Natural killer cell (primary cell): ENCODE measurements at regions not wholly inside any gene's neighbourhood (a gene's known extent, or its start where the extent isn't known, plus 50 kb on each side); places are given as distances from the start of the nearest gene placed in this dataset.

Experiments used
- ATAC-seq, 3 donors: fragments of 150-1000 bp in 2 of 3; fragments of 200-7000 bp in 1 of 3; cut with Tn5 transposase; 1 replicate in 1 of 3; 2 replicates in 2 of 3; pipeline ENCODE4 v1.10.0; 2021; ENCODE audit warnings: mild to moderate bottlenecking in 2 of 3, moderate library complexity in 2 of 3
- DNase-seq, 2 donors: peaks; one replicate each; pipeline versions ENCODE4 v3.0.0 to v3.0.0-alpha.2; 2013 to 2021; ENCODE audit warnings: mixed read lengths in 1 of 2
- H3K27ac ChIP-seq: one replicate; pipeline ENCODE4 v1.5.1; 2013; ENCODE audit warnings: mild to moderate bottlenecking, low read length
- H3K27me3 ChIP-seq: one replicate; pipeline ENCODE4 v1.6.1; 2013; ENCODE audit warnings: low read length; ENCODE audit not compliant: control insufficient read depth, insufficient read depth
- H3K36me3 ChIP-seq: one replicate; pipeline ENCODE4 v1.6.1; 2013; ENCODE audit warnings: low read length; ENCODE audit not compliant: control insufficient read depth, insufficient read depth
- H3K4me1 ChIP-seq: one replicate; pipeline ENCODE4 v1.6.1; 2013; ENCODE audit warnings: low read length; ENCODE audit not compliant: control insufficient read depth, insufficient read depth
- H3K4me3 ChIP-seq: one replicate; pipeline ENCODE4 v1.5.1; 2013; ENCODE audit warnings: low read length
- H3K9me3 ChIP-seq: one replicate; pipeline ENCODE4 v1.6.1; 2013; ENCODE audit warnings: low read length; ENCODE audit not compliant: control insufficient read depth, insufficient read depth
- H3K27ac Mint-ChIP-seq, 2 donors: one replicate each; pipeline ENCODE4 v1.8.0; 2022; ENCODE audit warnings: mild to moderate bottlenecking in 2 of 2, mixed read lengths in 2 of 2, moderate library complexity in 1 of 2
- H3K27me3 Mint-ChIP-seq, 2 donors: one replicate each; pipeline ENCODE4 v1.8.0; 2022; ENCODE audit warnings: low read depth in 2 of 2, mixed read lengths in 2 of 2
- H3K36me3 Mint-ChIP-seq: one replicate; pipeline ENCODE4 v1.8.0; 2022; ENCODE audit warnings: mixed read lengths
- H3K4me1 Mint-ChIP-seq, 2 donors: one replicate each; pipeline ENCODE4 v1.8.0; 2022; ENCODE audit warnings: mixed read lengths in 2 of 2
- H3K4me3 Mint-ChIP-seq: one replicate; pipeline ENCODE4 v1.8.0; 2022; ENCODE audit warnings: mild to moderate bottlenecking, moderate library complexity, mixed read lengths
- H3K9me3 Mint-ChIP-seq, 2 donors: one replicate each; pipeline ENCODE4 v1.8.0; 2022; ENCODE audit warnings: mixed read lengths in 2 of 2
- CTCF ChIP-seq: fragments of 200-600 bp; IDR thresholded peaks from one replicate; pipeline ENCODE4 v1.8.0; 2022; ENCODE audit warnings: antibody characterized with exemption
- WGBS: methylation state at CpG from one replicate; pipeline ENCODE4 v1.1.7; 2013; ENCODE audit warnings: missing lambda C conversion rate; ENCODE audit not compliant: insufficient coverage; 5-methylcytosine and 5-hydroxymethylcytosine counted together
- intact Hi-C: fragments of 100-400 bp; cut with micrococcal nuclease; formaldehyde crosslinking; loops from one replicate; pipeline ENCODE4 v1.14.2; 2022

DNA sequence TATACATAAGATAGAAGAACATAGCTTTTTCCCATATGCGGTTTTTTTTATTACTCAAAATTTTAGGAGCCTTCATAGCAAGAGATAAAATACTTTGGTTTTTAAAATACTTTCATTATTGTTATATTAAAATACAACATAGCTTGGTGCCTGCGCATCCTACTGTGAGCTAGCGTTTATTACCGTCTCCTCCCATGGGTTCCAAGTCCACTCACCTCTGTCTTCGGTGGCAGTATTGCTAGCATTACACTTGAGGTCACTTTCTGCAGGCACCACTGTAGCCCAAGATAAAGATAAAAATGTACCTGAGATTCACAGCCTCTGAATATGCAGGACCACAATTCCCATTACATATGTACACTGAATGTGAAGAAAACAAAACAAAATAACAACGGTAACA, 326.7 kb downstream of the TPBG start:
- Histone ChIP-seq H3K4me1 (no peaks in the 10 kb centered on the region), H3K27me3 (no peaks in the 10 kb centered on the region), H3K9me3 (no peaks in the 10 kb centered on the region), H3K36me3 (no peaks in the 10 kb centered on the region), H3K27ac (no peak overlapping the region), H3K4me3 (no peak overlapping the region)
- Mint-ChIP-seq H3K4me1 (no peaks in the 10 kb centered on the region), H3K9me3 (peaks cover 3 to 4% of the 10 kb centered on the region in 2 donors), H3K27me3 (no peaks in the 10 kb centered on the region), H3K4me3 (no peak overlapping the region), H3K36me3 (no peaks in the 10 kb centered on the region), H3K27ac (no peak overlapping the region)
- TF ChIP-seq CTCF: no peak
- WGBS: 87% methylated on average over 4 of the region's 6 CpGs
- no peak for DNase-seq
- ATAC-seq: no peak
- intact Hi-C loops: no loop called here

DNA sequence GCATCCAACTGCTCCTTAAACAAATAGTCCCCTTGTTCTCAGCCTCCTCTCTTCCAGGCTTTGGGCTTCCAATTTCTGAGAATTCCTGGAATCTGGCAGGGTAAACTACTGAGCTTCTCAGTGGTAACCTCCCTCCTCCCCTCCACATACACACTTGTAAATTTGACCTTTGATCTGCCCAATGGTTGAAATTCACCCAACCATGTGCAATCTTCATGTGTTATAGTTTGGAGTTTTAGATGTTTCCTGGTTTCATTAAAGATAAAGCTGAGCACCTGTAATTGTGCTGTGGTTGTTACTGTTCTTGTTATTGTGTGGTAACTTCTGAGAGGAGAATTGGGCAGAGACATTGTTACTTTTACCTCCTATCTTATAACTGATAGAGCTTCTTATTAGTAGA, 328.4 kb downstream of the TPBG start:
- Histone ChIP-seq H3K27ac (no peak overlapping the region), H3K4me1 (no peaks in the 10 kb centered on the region), H3K27me3 (no peaks in the 10 kb centered on the region), H3K9me3 (no peaks in the 10 kb centered on the region), H3K4me3 (no peak overlapping the region), H3K36me3 (no peaks in the 10 kb centered on the region)
- no peak for TF ChIP-seq CTCF
- no peak overlapping the region for H3K27ac Mint-ChIP-seq
- ATAC-seq (no peak), DNase-seq (no peak)
- H3K27me3 Mint-ChIP-seq: no peaks in the 10 kb centered on the region
- no peaks in the 10 kb centered on the region for H3K36me3 Mint-ChIP-seq
- peaks cover 3 to 4% of the 10 kb centered on the region in 2 donors for H3K9me3 Mint-ChIP-seq
- intact Hi-C loops: no loop called here
- no peaks in the 10 kb centered on the region for H3K4me1 Mint-ChIP-seq
- no peak overlapping the region for H3K4me3 Mint-ChIP-seq

GRCh38 chr6:82693094-82693493, 329.5 kb downstream of the TPBG start:
- ATAC-seq (no peak), DNase-seq (no peak)
- H3K4me3 ChIP-seq: no peak overlapping the region
- intact Hi-C loops: no loop called here
- no peaks in the 10 kb centered on the region for H3K9me3 ChIP-seq
- H3K4me1 ChIP-seq: no peaks in the 10 kb centered on the region
- no peaks in the 10 kb centered on the region for H3K27me3 Mint-ChIP-seq
- no peaks in the 10 kb centered on the region for H3K36me3 Mint-ChIP-seq
- H3K27ac ChIP-seq: no peak overlapping the region
- TF ChIP-seq CTCF: no peak
- 86% methylated on average over 1 of the region's 1 CpG for WGBS
- H3K4me1 Mint-ChIP-seq: no peaks in the 10 kb centered on the region
- peaks cover 3 to 4% of the 10 kb centered on the region in 2 donors for H3K9me3 Mint-ChIP-seq
- H3K27ac Mint-ChIP-seq: no peak overlapping the region
- H3K27me3 ChIP-seq: no peaks in the 10 kb centered on the region
- no peaks in the 10 kb centered on the region for H3K36me3 ChIP-seq
- H3K4me3 Mint-ChIP-seq: no peak overlapping the region

GRCh38 chr6:82701341-82701740, 337.7 kb downstream of the TPBG start:
- H3K36me3 Mint-ChIP-seq: no peaks in the 10 kb centered on the region
- Histone ChIP-seq H3K4me1 (no peaks in the 10 kb centered on the region), H3K4me3 (no peak overlapping the region), H3K9me3 (no peaks in the 10 kb centered on the region), H3K27me3 (no peaks in the 10 kb centered on the region), H3K27ac (no peak overlapping the region), H3K36me3 (no peaks in the 10 kb centered on the region)
- 83% methylated on average over 3 of the region's 3 CpGs for WGBS
- no peaks in the 10 kb centered on the region for H3K4me1 Mint-ChIP-seq
- no peak for ATAC-seq
- no peak overlapping the region for H3K4me3 Mint-ChIP-seq
- peaks cover 13 to 15% of the 10 kb centered on the region in 2 donors for H3K9me3 Mint-ChIP-seq
- intact Hi-C loops: no loop called here
- no peaks in the 10 kb centered on the region for H3K27me3 Mint-ChIP-seq
- DNase-seq: no peak
- no peak overlapping the region for H3K27ac Mint-ChIP-seq
- no peak for TF ChIP-seq CTCF
